KMS-11 (cell line): ENCODE measurements at regions not wholly inside any gene's neighbourhood (a gene's known extent, or its start where the extent isn't known, plus 50 kb on each side); places are given as distances from the start of the nearest gene placed in this dataset.
"Not testable (repeated sequence)": the region's sequence is repeated elsewhere in the genome, so short reads cannot be mapped to it uniquely, and the experiment has no call there.

Experiments
- H2AFZ ChIP-seq: fragments of 200-600 bp; sonication (generic); 2 replicates; pipeline ENCODE4 v1.6.1; 2016; ENCODE audit warnings: antibody characterized with exemption, mixed run types, low read depth
- H3K27ac ChIP-seq: fragments of 200-600 bp; sonication (generic); 2 replicates; pipeline ENCODE4 v1.6.1; 2016; ENCODE audit warnings: mild to moderate bottlenecking, mixed run types
- H3K27me3 ChIP-seq: fragments of 200-600 bp; sonication (generic); 2 replicates; pipeline ENCODE4 v1.6.1; 2017; ENCODE audit warnings: mild to moderate bottlenecking, low read depth, mixed run types, moderate library complexity; ENCODE audit not compliant: insufficient read depth
- H3K36me3 ChIP-seq: fragments of 200-600 bp; sonication (generic); 2 replicates; pipeline ENCODE4 v1.6.1; 2017; ENCODE audit warnings: mild to moderate bottlenecking, mixed run types; ENCODE audit not compliant: insufficient read depth
- H3K4me1 ChIP-seq: fragments of 200-600 bp; sonication (generic); 2 replicates; pipeline ENCODE4 v1.6.1; 2016; ENCODE audit warnings: mild to moderate bottlenecking, low read depth, mixed run types; ENCODE audit not compliant: poor library complexity, severe bottlenecking
- H3K4me2 ChIP-seq: fragments of 200-600 bp; sonication (generic); 2 replicates; pipeline ENCODE4 v1.7.0; 2016; ENCODE audit warnings: mild to moderate bottlenecking, mixed run types
- H3K4me3 ChIP-seq: fragments of 200-600 bp; sonication (generic); IDR thresholded peaks from 2 replicates; pipeline ENCODE4 v1.6.1; 2017; ENCODE audit warnings: low read depth, low read length, mixed read lengths; ENCODE audit not compliant: insufficient read depth
- H3K79me2 ChIP-seq: fragments of 200-600 bp; sonication (generic); 2 replicates; pipeline ENCODE4 v1.6.1; 2016; ENCODE audit warnings: low read depth, mixed run types; ENCODE audit not compliant: insufficient read depth
- H3K9ac ChIP-seq: fragments of 200-600 bp; sonication (generic); 2 replicates; pipeline ENCODE4 v1.6.1; 2016; ENCODE audit warnings: mild to moderate bottlenecking, mixed run types
- H4K20me1 ChIP-seq: fragments of 200-600 bp; sonication (generic); 2 replicates; pipeline ENCODE4 v1.6.1; 2016; ENCODE audit warnings: mild to moderate bottlenecking, mixed run types; ENCODE audit not compliant: insufficient read depth
- TF ChIP-seq, protein P1 (sequence below): fragments of 200-600 bp; sonication (generic); conservative IDR thresholded peaks from 2 replicates; pipeline ENCODE4 v1.6.1; 2017; ENCODE audit warnings: low read depth, mild to moderate bottlenecking, antibody characterized with exemption, low read length, moderate library complexity, mixed read lengths

DNA sequence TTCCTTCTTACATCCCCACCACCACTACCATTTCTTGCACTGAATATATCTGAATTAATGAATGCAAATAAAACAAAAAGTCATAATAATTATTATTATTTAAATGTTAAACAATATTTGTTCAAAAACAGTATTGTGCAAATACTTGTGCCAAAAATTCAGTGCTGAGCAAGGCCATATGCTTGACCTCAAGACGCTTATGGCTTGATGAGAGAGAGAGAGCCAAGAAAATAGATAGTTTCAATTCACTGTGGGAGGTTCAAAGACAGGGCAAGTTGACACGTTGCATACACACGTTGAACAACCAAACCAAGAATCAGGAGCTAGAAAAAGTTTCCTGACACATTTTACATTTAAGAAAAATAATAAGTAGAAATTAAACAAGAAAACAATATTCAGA, 1421.7 kb downstream of the KCNT2 start:
- Histone ChIP-seq H3K4me1 (no peaks in the 10 kb centered on the region), H4K20me1 (no peaks in the 10 kb centered on the region), H3K27ac (no peak overlapping the region), H3K79me2 (no peaks in the 10 kb centered on the region), H2AFZ (no peak overlapping the region), H3K4me3 (no peak overlapping the region), H3K4me2 (no peak overlapping the region), H3K36me3 (no peaks in the 10 kb centered on the region), H3K27me3 (peaks cover 4% of the 10 kb centered on the region), H3K9ac (no peak overlapping the region)
- TF ChIP-seq, protein P1, sequence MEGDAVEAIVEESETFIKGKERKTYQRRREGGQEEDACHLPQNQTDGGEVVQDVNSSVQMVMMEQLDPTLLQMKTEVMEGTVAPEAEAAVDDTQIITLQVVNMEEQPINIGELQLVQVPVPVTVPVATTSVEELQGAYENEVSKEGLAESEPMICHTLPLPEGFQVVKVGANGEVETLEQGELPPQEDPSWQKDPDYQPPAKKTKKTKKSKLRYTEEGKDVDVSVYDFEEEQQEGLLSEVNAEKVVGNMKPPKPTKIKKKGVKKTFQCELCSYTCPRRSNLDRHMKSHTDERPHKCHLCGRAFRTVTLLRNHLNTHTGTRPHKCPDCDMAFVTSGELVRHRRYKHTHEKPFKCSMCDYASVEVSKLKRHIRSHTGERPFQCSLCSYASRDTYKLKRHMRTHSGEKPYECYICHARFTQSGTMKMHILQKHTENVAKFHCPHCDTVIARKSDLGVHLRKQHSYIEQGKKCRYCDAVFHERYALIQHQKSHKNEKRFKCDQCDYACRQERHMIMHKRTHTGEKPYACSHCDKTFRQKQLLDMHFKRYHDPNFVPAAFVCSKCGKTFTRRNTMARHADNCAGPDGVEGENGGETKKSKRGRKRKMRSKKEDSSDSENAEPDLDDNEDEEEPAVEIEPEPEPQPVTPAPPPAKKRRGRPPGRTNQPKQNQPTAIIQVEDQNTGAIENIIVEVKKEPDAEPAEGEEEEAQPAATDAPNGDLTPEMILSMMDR, result no peak

DNA sequence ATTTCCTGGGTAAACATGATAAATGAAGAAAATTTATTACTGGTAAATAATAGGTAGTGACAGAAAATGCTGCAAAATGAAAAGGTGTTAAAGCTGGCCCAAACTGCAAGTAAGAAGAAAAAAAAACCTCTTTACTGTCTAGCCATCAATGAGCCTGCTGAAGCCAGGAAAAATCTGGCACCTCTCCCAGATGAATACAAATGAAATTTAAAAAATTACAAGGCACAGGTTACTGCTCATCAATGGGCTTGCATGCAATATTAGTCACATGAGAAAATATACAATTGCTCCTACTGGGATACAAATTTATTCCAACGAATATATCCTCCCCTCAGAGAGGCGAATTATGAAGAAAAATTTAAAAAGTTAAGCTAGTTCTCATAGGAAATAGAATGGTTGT, 1422.5 kb downstream of the KCNT2 start:
- H3K9ac ChIP-seq, result no peak overlapping the region
- TF ChIP-seq, protein P1, result no peak
- H3K4me2 ChIP-seq, result no peak overlapping the region
- H3K79me2 ChIP-seq, result no peaks in the 10 kb centered on the region
- no peaks in the 10 kb centered on the region for H3K4me1 ChIP-seq
- no peak overlapping the region for H3K27ac ChIP-seq
- no peak overlapping the region for H3K4me3 ChIP-seq
- H3K36me3 ChIP-seq, result no peaks in the 10 kb centered on the region
- H2AFZ ChIP-seq, result no peak overlapping the region
- no peaks in the 10 kb centered on the region for H4K20me1 ChIP-seq
- no peaks in the 10 kb centered on the region for H3K27me3 ChIP-seq

DNA sequence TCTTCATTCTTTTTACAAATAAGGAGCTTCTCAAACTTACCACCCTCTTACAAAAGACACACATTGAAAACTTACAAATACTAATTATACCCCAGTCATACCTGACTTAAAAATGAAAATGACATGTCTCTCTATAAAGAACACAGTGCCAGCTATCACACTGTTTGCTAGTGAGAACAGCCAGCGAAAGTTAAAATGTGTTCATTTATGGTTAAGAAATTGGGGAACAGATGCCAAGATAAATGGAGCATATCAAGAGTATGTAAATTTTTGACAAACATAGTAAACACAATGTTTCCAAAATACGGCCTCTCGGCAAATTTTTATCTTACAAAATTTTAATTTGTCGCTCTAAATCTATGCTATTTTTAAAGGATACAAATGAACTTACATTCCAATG, 1422.9 kb downstream of the KCNT2 start:
- Histone ChIP-seq H3K27ac (no peak overlapping the region), H3K79me2 (no peaks in the 10 kb centered on the region), H2AFZ (no peak overlapping the region), H3K4me2 (no peak overlapping the region), H3K27me3 (no peaks in the 10 kb centered on the region), H3K36me3 (no peaks in the 10 kb centered on the region), H4K20me1 (no peaks in the 10 kb centered on the region), H3K4me3 (no peak overlapping the region), H3K4me1 (no peaks in the 10 kb centered on the region), H3K9ac (no peak overlapping the region)
- TF ChIP-seq, protein P1, result no peak

DNA sequence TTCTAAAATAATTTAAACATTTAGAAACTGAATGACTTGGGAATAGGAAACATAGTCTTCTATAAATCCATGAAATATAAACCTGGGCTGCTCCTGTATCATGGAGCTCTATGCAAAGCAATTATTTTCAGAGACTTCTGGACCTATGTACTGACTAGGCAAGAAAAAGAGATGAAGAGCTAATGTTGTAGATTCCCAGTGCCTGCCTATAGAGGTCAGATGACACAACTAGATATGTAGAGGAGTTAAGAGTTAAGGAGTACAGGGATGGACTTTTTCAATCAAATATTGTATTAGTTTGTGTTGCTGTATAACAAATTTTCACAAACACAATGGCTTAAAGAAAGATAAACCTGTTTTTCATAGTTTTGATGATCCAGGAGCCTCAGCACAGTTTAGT, 1434.5 kb downstream of the KCNT2 start:
- Histone ChIP-seq H3K27ac (no peak overlapping the region), H3K4me1 (no peaks in the 10 kb centered on the region), H3K4me2 (no peak overlapping the region), H3K27me3 (no peaks in the 10 kb centered on the region), H3K79me2 (no peaks in the 10 kb centered on the region), H4K20me1 (no peaks in the 10 kb centered on the region), H3K36me3 (no peaks in the 10 kb centered on the region), H3K4me3 (no peak overlapping the region), H3K9ac (no peak overlapping the region), H2AFZ (no peak overlapping the region)
- TF ChIP-seq, protein P1, result no peak

DNA sequence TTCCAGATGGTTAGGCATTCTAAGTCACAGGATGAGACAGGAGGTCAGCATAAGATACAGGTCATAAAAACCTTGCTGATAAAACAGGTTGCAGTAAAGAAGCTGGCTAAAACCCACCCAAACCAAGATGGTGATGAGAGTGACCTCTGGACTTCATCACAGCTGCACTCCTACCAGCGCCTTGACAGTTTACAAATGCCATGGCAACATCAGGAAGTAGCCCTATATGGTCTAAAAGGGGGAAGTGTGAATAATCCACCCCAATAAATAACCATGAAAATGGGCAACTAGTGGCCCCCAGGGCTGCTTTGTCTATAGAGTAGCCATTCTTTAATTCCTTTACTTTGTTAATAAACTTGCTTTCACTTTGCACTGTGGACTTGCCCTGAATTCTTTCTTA, 1448.4 kb downstream of the KCNT2 start:
- H3K4me3 ChIP-seq, H2AFZ ChIP-seq, H3K4me2 ChIP-seq, H3K27me3 ChIP-seq, H4K20me1 ChIP-seq, H3K79me2 ChIP-seq, H3K36me3 ChIP-seq, H3K4me1 ChIP-seq, H3K9ac ChIP-seq, H3K27ac ChIP-seq: not testable (repeated sequence)
